Fibroblast of lung (primary cell): ENCODE measurements at regions not wholly inside any gene's neighbourhood (a gene's known extent, or its start where the extent isn't known, plus 50 kb on each side); places are given as distances from the start of the nearest gene placed in this dataset.

Experiments used
- DNase-seq, 2 donors: peaks; one replicate each; pipeline versions ENCODE4 v3.0.0 to v3.0.0-alpha.2; 2010; ENCODE audit warnings: low read depth in 2 of 2
- H2AFZ ChIP-seq: 2 replicates; pipeline ENCODE4 v1.5.1; 2012; ENCODE audit warnings: low read length, control low read depth, inconsistent platforms
- H3K27ac ChIP-seq: 2 replicates; pipeline ENCODE4 v1.5.1; 2011; ENCODE audit warnings: low read length, control low read depth; ENCODE audit not compliant: insufficient read depth
- H3K27me3 ChIP-seq: 2 replicates; pipeline ENCODE4 v1.5.1; 2011; ENCODE audit warnings: mild to moderate bottlenecking, low read length; ENCODE audit not compliant: control insufficient read depth, insufficient read depth
- H3K36me3 ChIP-seq: 2 replicates; pipeline ENCODE4 v1.5.1; 2011; ENCODE audit warnings: low read length; ENCODE audit not compliant: control insufficient read depth, insufficient read depth
- H3K4me1 ChIP-seq: 2 replicates; pipeline ENCODE4 v1.5.1; 2011; ENCODE audit warnings: low read length; ENCODE audit not compliant: control insufficient read depth, insufficient read depth; ENCODE audit errors: extremely low read depth
- H3K4me2 ChIP-seq: 2 replicates; pipeline ENCODE4 v1.5.1; 2011; ENCODE audit warnings: low read length, control low read depth; ENCODE audit not compliant: insufficient read depth; ENCODE audit errors: extremely low read depth
- H3K4me3 ChIP-seq, 4 experiments: fragments of 200-600 bp in 1 of 4; sonication (generic) in 1 of 4; replicated peaks in 1 of 4; 2 replicates each; pipeline ENCODE4 v1.5.1; 2011 to 2016; ENCODE audit warnings: low read length in 4 of 4, low read depth in 3 of 4, mild to moderate bottlenecking in 3 of 4, control low read depth in 2 of 4, inconsistent platforms in 1 of 4, mixed read lengths in 1 of 4; ENCODE audit not compliant: insufficient read depth in 1 of 4; ENCODE audit errors: control extremely low read depth in 1 of 4
- H3K79me2 ChIP-seq: 2 replicates; pipeline ENCODE4 v1.5.1; 2012; ENCODE audit warnings: mild to moderate bottlenecking, low read length, inconsistent platforms; ENCODE audit not compliant: control insufficient read depth, insufficient read depth
- H3K9ac ChIP-seq: 2 replicates; pipeline ENCODE4 v1.5.1; 2011; ENCODE audit warnings: mild to moderate bottlenecking, low read length, control low read depth; ENCODE audit not compliant: insufficient read depth
- H3K9me3 ChIP-seq: 2 replicates; pipeline ENCODE4 v1.5.1; 2012; ENCODE audit warnings: low read depth, low read length; ENCODE audit not compliant: control insufficient read depth, insufficient read depth
- H4K20me1 ChIP-seq: 2 replicates; pipeline ENCODE4 v1.5.1; 2011; ENCODE audit warnings: low read length; ENCODE audit not compliant: control insufficient read depth, insufficient read depth; ENCODE audit errors: extremely low read depth
- CTCF ChIP-seq, 2 donors: IDR thresholded peaks in 1 of 2; conservative IDR thresholded peaks in 1 of 2; 1 replicate in 1 of 2; 2 replicates in 1 of 2; pipeline ENCODE4 v1.5.1; 2011 to 2012; ENCODE audit warnings: low read length in 2 of 2, control low read depth in 1 of 2, inconsistent platforms in 1 of 2, low read depth in 1 of 2, mild to moderate bottlenecking in 1 of 2
- EZH2 ChIP-seq: IDR thresholded peaks from 2 replicates; pipeline ENCODE4 v1.5.1; 2012; ENCODE audit warnings: low read length, control low read depth, mild to moderate bottlenecking; ENCODE audit errors: missing control alignments

- no peak for TF ChIP-seq EZH2
- no peak for TF ChIP-seq CTCF (conservative IDR thresholded peaks at IDR 0.05 in 1 of 2, IDR thresholded peaks at IDR 0.05 in 1 of 2; ENCODE audit: low read depth in 1 of 2, low read length in 2 of 2)
- Histone ChIP-seq H3K4me3 (no peak overlapping the region), H3K36me3 (no peaks in the 10 kb centered on the region), H3K9ac (no peak overlapping the region), H3K27me3 (no peaks in the 10 kb centered on the region), H3K79me2 (no peaks in the 10 kb centered on the region), H3K27ac (no peak overlapping the region), H3K9me3 (no peaks in the 10 kb centered on the region), H3K4me1 (no peaks in the 10 kb centered on the region), H3K4me2 (no peak overlapping the region), H2AFZ (no peak overlapping the region), H4K20me1 (no peaks in the 10 kb centered on the region)
- DNase-seq = peak; percentile 20 to 45
These were observed 290.1 kb upstream of the TSHZ3 start for GRCh38 chr19:31639306-31639705.

GRCh38 chr19:31641591-31641990, 292.4 kb upstream of the TSHZ3 start:
- H3K9ac ChIP-seq = no peak overlapping the region
- H4K20me1 ChIP-seq = no peaks in the 10 kb centered on the region
- no peak overlapping the region for H3K27ac ChIP-seq

GRCh38 chr19:31648347-31648746, 299.1 kb upstream of the TSHZ3 start:
- Histone ChIP-seq H3K9me3 (no peaks in the 10 kb centered on the region), H3K4me3 (no peak overlapping the region), H2AFZ (no peak overlapping the region), H3K36me3 (no peaks in the 10 kb centered on the region), H3K4me1 (no peaks in the 10 kb centered on the region), H3K27me3 (no peaks in the 10 kb centered on the region), H3K79me2 (no peaks in the 10 kb centered on the region), H4K20me1 (no peaks in the 10 kb centered on the region), H3K9ac (no peak overlapping the region), H3K27ac (no peak overlapping the region), H3K4me2 (no peak overlapping the region)
- TF ChIP-seq EZH2 = no peak
- TF ChIP-seq CTCF (conservative IDR thresholded peaks at IDR 0.05 in 1 of 2, IDR thresholded peaks at IDR 0.05 in 1 of 2; ENCODE audit: low read depth in 1 of 2, low read length in 2 of 2) = no peak
- DNase-seq = peak; percentile 10 to 77

More at GRCh38 chr19:31641591-31641990, 292.4 kb upstream of the TSHZ3 start:
- no peaks in the 10 kb centered on the region for H3K27me3 ChIP-seq
- H3K36me3 ChIP-seq = no peaks in the 10 kb centered on the region
- H3K4me3 ChIP-seq = no peak overlapping the region
- H3K4me2 ChIP-seq = no peak overlapping the region
- no peaks in the 10 kb centered on the region for H3K79me2 ChIP-seq
- no peak overlapping the region for H2AFZ ChIP-seq
- no peaks in the 10 kb centered on the region for H3K9me3 ChIP-seq
- TF ChIP-seq EZH2 = no peak
- TF ChIP-seq CTCF (conservative IDR thresholded peaks at IDR 0.05 in 1 of 2, IDR thresholded peaks at IDR 0.05 in 1 of 2; ENCODE audit: low read depth in 1 of 2, low read length in 2 of 2) = no peak
- H3K4me1 ChIP-seq = no peaks in the 10 kb centered on the region
- peak in 1 of 2 donors; percentile 68 for DNase-seq
